HS-5 (cell line): ENCODE measurements at regions not wholly inside any gene's neighbourhood (a gene's known extent, or its start where the extent isn't known, plus 50 kb on each side); places are given as distances from the start of the nearest gene placed in this dataset.
A peak's percentile ranks its signal among the peaks of the same experiment; 100 is the strongest.

Experiments used
- DNase-seq: peaks from one replicate; pipeline ENCODE4 v3.0.0-alpha.2; 2012; ENCODE audit warnings: low read depth

GRCh38 chr11:8799273-8799672, 111.7 kb upstream of the AKIP1 start:
- DNase-seq = no peak

GRCh38 chr11:8800520-8801110, 110.4 kb upstream of the AKIP1 start:
- DNase-seq = no peak

DNA sequence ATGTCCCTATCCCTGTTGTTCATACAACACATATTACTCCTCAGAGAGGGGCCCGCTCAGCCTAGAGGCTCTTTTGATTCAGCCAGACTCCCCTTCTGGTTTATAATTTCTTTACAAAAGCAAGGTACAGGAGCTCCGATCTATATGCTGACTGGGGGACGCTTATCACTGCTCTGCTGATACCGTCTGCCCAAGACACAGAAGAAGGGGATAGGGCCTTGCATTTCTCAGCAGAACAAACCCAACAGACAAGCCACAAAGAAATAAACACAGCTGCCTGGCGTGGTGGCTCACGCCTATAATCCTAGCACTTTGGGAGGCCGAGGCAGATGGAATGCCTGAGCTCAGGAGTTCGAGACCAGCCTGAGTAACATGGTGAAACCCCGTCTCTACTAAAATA, 109.9 kb upstream of the AKIP1 start:
- DNase-seq = no peak

DNA sequence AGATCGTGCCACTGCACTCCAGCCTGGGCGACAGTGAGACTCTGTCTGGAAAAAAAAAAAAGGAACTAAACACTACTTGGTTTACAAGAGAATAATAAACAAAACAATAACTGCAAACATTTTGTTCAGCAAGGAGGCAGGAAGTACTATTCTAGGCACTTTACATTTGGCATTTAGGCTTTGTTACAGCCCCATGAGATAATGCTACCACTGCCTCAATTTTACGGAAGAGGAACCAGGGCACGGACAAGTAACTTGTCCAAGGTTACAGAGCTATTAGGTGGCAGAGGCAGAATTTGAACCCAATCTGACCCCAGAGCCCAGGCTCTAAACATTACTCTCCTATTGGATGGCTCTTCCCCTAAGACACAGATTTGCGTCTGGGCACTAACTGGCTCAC, 108.7 kb upstream of the AKIP1 start:
- no peak for DNase-seq

GRCh38 chr11:8803973-8804372, 107.0 kb upstream of the AKIP1 start:
- DNase-seq = no peak

- no peak for DNase-seq
Observed at GRCh38 chr11:8805296-8805695, 105.7 kb upstream of the AKIP1 start.

- no peak for DNase-seq
Observed at GRCh38 chr11:8806974-8807373, 104.0 kb upstream of the AKIP1 start.

DNA sequence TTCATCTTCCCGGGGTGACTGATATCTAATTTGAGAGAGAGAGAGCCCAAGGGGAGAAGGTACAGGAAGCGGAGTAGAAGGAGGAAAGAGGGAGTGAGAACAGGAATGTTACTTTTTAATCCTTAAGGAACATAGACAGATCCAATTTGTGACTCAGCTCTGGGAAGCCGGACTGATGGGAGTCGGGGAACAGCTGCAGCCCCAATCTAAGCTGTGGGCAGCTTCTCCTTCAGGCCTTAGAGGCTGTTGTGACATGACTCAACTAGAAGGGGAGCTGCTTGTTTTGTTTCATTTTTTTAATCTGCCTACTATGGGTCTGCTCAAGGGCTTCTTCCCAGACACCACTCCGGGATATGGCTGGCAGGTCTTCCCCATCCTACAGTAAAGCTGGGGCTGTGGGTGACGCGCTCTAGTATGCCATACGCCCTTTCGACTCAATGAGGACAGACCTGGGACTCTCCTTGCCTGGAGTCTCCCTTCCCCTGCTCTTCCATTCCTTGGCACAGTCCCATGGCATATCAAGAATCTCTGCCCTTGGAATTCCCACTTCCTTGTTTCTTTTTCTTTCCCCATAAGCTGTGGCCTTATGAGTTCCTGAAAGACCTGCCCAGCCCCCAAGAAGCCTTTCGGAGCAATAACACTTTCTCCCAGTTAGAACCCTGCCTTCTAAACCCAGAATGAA, 103.3 kb upstream of the AKIP1 start:
- DNase-seq = peak; percentile 63

- no peak for DNase-seq
Observed at GRCh38 chr11:8808226-8808585, 102.8 kb upstream of the AKIP1 start.

DNA sequence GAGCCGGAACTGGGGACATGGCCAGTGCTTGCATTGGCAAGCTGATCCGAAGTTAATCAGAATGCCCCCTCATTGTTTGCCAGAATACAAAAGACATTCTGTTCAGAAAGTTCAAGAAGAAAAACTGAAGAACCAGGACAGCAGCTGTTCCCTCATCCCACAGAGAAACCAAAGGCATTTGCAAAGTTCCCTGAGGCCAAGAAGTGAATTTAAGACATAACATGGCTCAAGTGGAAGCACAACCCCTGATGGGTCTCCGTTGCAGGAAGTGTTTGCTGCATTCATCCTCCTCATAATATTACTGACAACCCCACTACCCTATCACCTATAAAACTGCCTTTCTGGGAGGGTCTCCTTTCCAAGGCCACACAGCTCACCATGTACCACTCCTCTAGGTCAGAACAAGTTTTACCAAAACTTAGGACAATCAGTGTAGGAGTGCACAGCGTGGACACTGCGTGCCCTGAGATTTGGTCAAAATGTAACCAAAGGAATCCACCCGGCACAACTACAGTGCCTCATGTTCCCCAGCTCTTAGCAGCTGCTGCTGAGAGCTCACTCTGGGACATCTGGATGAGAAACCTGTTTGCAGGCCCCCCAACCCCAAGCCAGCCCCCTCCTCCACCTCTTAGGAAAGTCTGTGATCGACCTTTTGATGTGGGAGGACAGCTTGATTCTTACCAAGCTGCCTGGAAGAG, 101.6 kb upstream of the AKIP1 start:
- DNase-seq = no peak

GRCh38 chr11:8809939-8810539, 101.0 kb upstream of the AKIP1 start:
- no peak for DNase-seq

- no peak for DNase-seq
Observed at GRCh38 chr11:8810540-8811301, 100.3 kb upstream of the AKIP1 start.

- DNase-seq = no peak
Observed at GRCh38 chr11:8811571-8811970, 99.4 kb upstream of the AKIP1 start.

- no peak for DNase-seq
Observed at GRCh38 chr11:8812438-8812837, 98.6 kb upstream of the AKIP1 start.

DNA sequence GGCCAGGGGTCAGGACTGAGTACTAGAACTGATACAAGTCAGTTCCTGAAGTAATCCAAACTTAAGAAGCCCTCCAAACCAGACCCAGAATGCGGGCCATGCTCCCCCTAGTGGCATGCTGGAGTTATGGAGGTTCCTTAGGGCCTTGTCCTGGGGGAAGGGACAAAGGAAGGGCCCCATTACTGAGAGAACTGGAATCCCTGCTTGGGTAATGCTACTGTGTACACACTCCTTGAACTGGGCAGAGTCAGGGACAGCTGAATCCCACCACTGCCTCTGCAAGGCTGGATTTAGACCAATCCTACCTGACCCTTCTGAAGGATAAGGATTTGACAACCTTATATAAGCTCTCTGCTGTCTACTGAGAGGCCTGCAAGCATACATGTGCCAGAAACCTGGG, 97.3 kb upstream of the AKIP1 start:
- DNase-seq = no peak

GRCh38 chr11:8814209-8814922, 96.6 kb upstream of the AKIP1 start:
- DNase-seq = no peak

GRCh38 chr11:8814923-8815240, 96.1 kb upstream of the AKIP1 start:
- DNase-seq = no peak

GRCh38 chr11:8818421-8818820, 92.6 kb upstream of the AKIP1 start:
- DNase-seq = no peak

DNA sequence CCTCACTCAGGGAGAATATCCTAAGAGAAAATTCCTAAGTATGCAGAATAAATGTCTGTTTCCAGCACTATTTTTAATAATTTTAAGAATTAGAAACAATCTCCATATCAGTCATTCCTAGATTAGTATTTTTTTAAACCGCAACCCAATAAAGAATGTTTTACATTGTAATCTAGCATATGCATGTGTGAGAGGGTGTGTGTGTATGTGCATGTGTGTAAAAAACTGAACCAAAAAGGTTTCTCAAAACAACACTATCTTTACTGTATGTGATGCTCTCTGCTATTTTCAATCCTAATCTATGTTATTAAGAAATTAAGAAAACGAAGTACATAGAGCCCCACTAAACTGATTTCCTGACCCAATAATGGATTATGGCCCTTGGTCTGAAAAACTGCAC, 90.6 kb upstream of the AKIP1 start:
- no peak for DNase-seq

DNA sequence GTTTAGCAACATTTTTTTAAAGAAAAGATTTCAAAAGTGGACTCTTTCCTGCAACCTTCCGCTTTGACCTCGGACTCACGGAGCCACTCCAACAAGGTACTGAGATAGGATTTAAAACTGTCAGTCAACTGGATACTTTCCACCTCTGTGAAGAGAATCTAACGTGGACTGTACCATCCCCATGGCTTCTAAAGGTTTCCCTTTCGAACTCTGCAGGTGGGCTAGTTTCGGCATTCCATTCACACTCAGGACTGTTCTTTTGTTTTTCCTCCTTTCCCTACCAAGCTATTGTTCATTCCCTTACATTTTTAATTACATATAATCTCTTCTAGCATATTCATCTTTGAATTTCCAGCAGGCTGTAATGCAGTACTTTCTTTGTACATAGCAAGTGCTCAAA, 88.5 kb upstream of the AKIP1 start:
- no peak for DNase-seq

- no peak for DNase-seq
Observed at GRCh38 chr11:8823174-8823742, 87.7 kb upstream of the AKIP1 start.
